COLO668 (cell line): ENCODE measurements at regions not wholly inside any gene's neighbourhood (a gene's known extent, or its start where the extent isn't known, plus 50 kb on each side); places are given as distances from the start of the nearest gene placed in this dataset.
"Not testable (repeated sequence)": the region's sequence is repeated elsewhere in the genome, so short reads cannot be mapped to it uniquely, and the experiment has no call there.

Experiments
- DNase-seq: peaks from one replicate; lab custom pipeline; 2025; ENCODE audit not compliant: unreplicated experiment; lab: John Stamatoyannopoulos, UW

- not testable (repeated sequence) for DNase-seq
These were observed 595.1 kb downstream of the RPIA start for GRCh38 chr2:89286448-89287080.

- DNase-seq: not testable (repeated sequence)
These were observed 595.6 kb downstream of the RPIA start for GRCh38 chr2:89287084-89287483.

GRCh38 chr2:89291717-89292298 is 600.3 kb downstream of the RPIA start:
- not testable (repeated sequence) for DNase-seq

GRCh38 chr2:89293399-89293798 is 601.9 kb downstream of the RPIA start:
- not testable (repeated sequence) for DNase-seq

- DNase-seq: not testable (repeated sequence)
These were observed 602.9 kb downstream of the RPIA start for GRCh38 chr2:89294335-89294734.

GRCh38 chr2:89296820-89297398 is 605.4 kb downstream of the RPIA start:
- not testable (repeated sequence) for DNase-seq

- not testable (repeated sequence) for DNase-seq
These were observed 607.7 kb downstream of the RPIA start for GRCh38 chr2:89299196-89299595.

- DNase-seq: not testable (repeated sequence)
These were observed 614.1 kb downstream of the RPIA start for GRCh38 chr2:89305623-89306022.

GRCh38 chr2:89306869-89307637 is 615.6 kb downstream of the RPIA start:
- not testable (repeated sequence) for DNase-seq

- DNase-seq: not testable (repeated sequence)
These were observed 627.5 kb downstream of the RPIA start for GRCh38 chr2:89318990-89319389.

GRCh38 chr2:89325894-89326293 is 634.4 kb downstream of the RPIA start:
- not testable (repeated sequence) for DNase-seq

- DNase-seq: not testable (repeated sequence)
These were observed 635.0 kb downstream of the RPIA start for GRCh38 chr2:89326455-89326854.

- not testable (repeated sequence) for DNase-seq
These were observed 637.3 kb downstream of the RPIA start for GRCh38 chr2:89328790-89329189.
